Omental fat pad (tissue), 3 donors: ENCODE measurements at regions not wholly inside any gene's neighbourhood (a gene's known extent, or its start where the extent isn't known, plus 50 kb on each side); places are given as distances from the start of the nearest gene placed in this dataset.

ENCODE experiments used
- ATAC-seq: fragments of 150-250 bp; one replicate; pipeline ENCODE4 v1.9.1; 2016; ENCODE audit warnings: mild to moderate bottlenecking, moderate library complexity; ENCODE audit not compliant: low FRiP score
- DNase-seq: peaks from one replicate; pipeline ENCODE4 v3.0.0-alpha.2; 2019; ENCODE audit warnings: low spot score
- CTCF ChIP-seq, 3 donors: fragments of 450-650 bp; IDR thresholded peaks; one replicate each; pipeline ENCODE4 v1.5.1; 2016 to 2017; ENCODE audit warnings: antibody characterized with exemption in 3 of 3, mild to moderate bottlenecking in 3 of 3, moderate library complexity in 2 of 3

GRCh38 chr2:117703858-117704257 is 110.6 kb upstream of the DDX18 start:
- ATAC-seq: no peak
- no peak for TF ChIP-seq CTCF (IDR thresholded peaks at IDR 0.05)

GRCh38 chr2:117704818-117705217 is 109.7 kb upstream of the DDX18 start:
- no peak for TF ChIP-seq CTCF (IDR thresholded peaks at IDR 0.05)
- no peak for ATAC-seq
- no peak for DNase-seq

More at GRCh38 chr2:117703858-117704257, 110.6 kb upstream of the DDX18 start:
- DNase-seq: no peak

- DNase-seq (no peak), ATAC-seq (no peak)
- no peak for TF ChIP-seq CTCF (IDR thresholded peaks at IDR 0.05)
Measured at GRCh38 chr2:117707874-117708273, 106.6 kb upstream of the DDX18 start.

GRCh38 chr2:117712684-117713083 is 101.8 kb upstream of the DDX18 start:
- DNase-seq (no peak), ATAC-seq (no peak)
- TF ChIP-seq CTCF (IDR thresholded peaks at IDR 0.05): no peak

- ATAC-seq (no peak), DNase-seq (no peak)
- no peak for TF ChIP-seq CTCF (IDR thresholded peaks at IDR 0.05)
Measured at GRCh38 chr2:117714110-117714509, 100.4 kb upstream of the DDX18 start.

- ATAC-seq (no peak), DNase-seq (no peak)
- no peak for TF ChIP-seq CTCF (IDR thresholded peaks at IDR 0.05)
Measured at GRCh38 chr2:117714745-117715417, 99.6 kb upstream of the DDX18 start.

- TF ChIP-seq CTCF (IDR thresholded peaks at IDR 0.05): no peak
- no peak for DNase-seq
- ATAC-seq: no peak
Measured at GRCh38 chr2:117716505-117716904, 98.0 kb upstream of the DDX18 start.
